GM18499 (cell line): ENCODE measurements at regions not wholly inside any gene's neighbourhood (a gene's known extent, or its start where the extent isn't known, plus 50 kb on each side); places are given as distances from the start of the nearest gene placed in this dataset.
"Not testable (repeated sequence)": the region's sequence is repeated elsewhere in the genome, so short reads cannot be mapped to it uniquely, and the experiment has no call there.

ENCODE experiments used
- ATAC-seq: cut with Tn5 transposase; IDR thresholded peaks from one replicate; pipeline ENCODE4 v1.9.1; 2021; ENCODE audit warnings: moderate number of reproducible peaks; ENCODE audit not compliant: insufficient read depth, unreplicated experiment

GRCh38 chr6:58257625-58258024 lies 940.2 kb downstream of the PRIM2 start:
- ATAC-seq = not testable (repeated sequence)

- no peak for ATAC-seq
Measured at GRCh38 chr6:58290177-58290576, 972.7 kb downstream of the PRIM2 start.

- ATAC-seq = not testable (repeated sequence)
Measured at GRCh38 chr6:58291319-58291718, 973.9 kb downstream of the PRIM2 start.

- ATAC-seq = not testable (repeated sequence)
Measured at GRCh38 chr6:58307901-58308300, 990.5 kb downstream of the PRIM2 start.

- not testable (repeated sequence) for ATAC-seq
Measured at GRCh38 chr6:58332108-58332507, 1014.7 kb downstream of the PRIM2 start.

GRCh38 chr6:58342287-58342686 lies 1024.9 kb downstream of the PRIM2 start:
- not testable (repeated sequence) for ATAC-seq

GRCh38 chr6:58347534-58347933 lies 1030.1 kb downstream of the PRIM2 start:
- ATAC-seq = not testable (repeated sequence)

GRCh38 chr6:58351619-58352018 lies 1034.2 kb downstream of the PRIM2 start:
- ATAC-seq = not testable (repeated sequence)

- not testable (repeated sequence) for ATAC-seq
Measured at GRCh38 chr6:58358452-58358851, 1041.0 kb downstream of the PRIM2 start.

- ATAC-seq = not testable (repeated sequence)
Measured at GRCh38 chr6:58365856-58366255, 1048.4 kb downstream of the PRIM2 start.

- ATAC-seq = not testable (repeated sequence)
Measured at GRCh38 chr6:58406659-58407058, 1089.2 kb downstream of the PRIM2 start.

- ATAC-seq = no peak
Measured at GRCh38 chr6:58419321-58419720, 1101.9 kb downstream of the PRIM2 start.
